Activated T-cell treated with anti-CD3 and anti-CD28 coated beads for 1 hour (primary cell): ENCODE measurements at regions not wholly inside any gene's neighbourhood (a gene's known extent, or its start where the extent isn't known, plus 50 kb on each side); places are given as distances from the start of the nearest gene placed in this dataset.

Experiments
- DNase-seq: peaks from one replicate; pipeline ENCODE4 v3.0.0-alpha.2; 2020; ENCODE audit warnings: low read depth

- DNase-seq, result no peak
Observed at GRCh38 chr3:194738254-194739093, 52.8 kb downstream of the FAM43A start.

- no peak for DNase-seq
Observed at GRCh38 chr3:194739498-194740284, 54.0 kb downstream of the FAM43A start.

GRCh38 chr3:194740859-194741491 is 55.3 kb downstream of the FAM43A start:
- DNase-seq, result no peak

- no peak for DNase-seq
Observed at GRCh38 chr3:194741916-194742315, 56.2 kb downstream of the FAM43A start.

- no peak for DNase-seq
Observed at GRCh38 chr3:194744826-194745225, 59.1 kb downstream of the FAM43A start.

GRCh38 chr3:194745422-194746184 is 59.9 kb downstream of the FAM43A start:
- no peak for DNase-seq

- no peak for DNase-seq
Observed at GRCh38 chr3:194748225-194748624, 62.5 kb downstream of the FAM43A start.

- no peak for DNase-seq
Observed at GRCh38 chr3:194749631-194750490, 64.2 kb downstream of the FAM43A start.

GRCh38 chr3:194750491-194750828 is 64.8 kb downstream of the FAM43A start:
- DNase-seq, result no peak

GRCh38 chr3:194755671-194756459 is 70.2 kb downstream of the FAM43A start:
- no peak for DNase-seq

GRCh38 chr3:194756460-194756779 is 70.7 kb downstream of the FAM43A start:
- no peak for DNase-seq

- no peak for DNase-seq
Observed at GRCh38 chr3:194756791-194757325, 71.2 kb downstream of the FAM43A start.

GRCh38 chr3:194757647-194758061 is 72.0 kb downstream of the FAM43A start:
- no peak for DNase-seq

GRCh38 chr3:194758716-194759115 is 73.0 kb downstream of the FAM43A start:
- DNase-seq, result no peak

GRCh38 chr3:194760494-194761137 is 74.9 kb downstream of the FAM43A start:
- DNase-seq, result no peak

- no peak for DNase-seq
Observed at GRCh38 chr3:194761384-194761783, 75.7 kb downstream of the FAM43A start.

- DNase-seq, result no peak
Observed at GRCh38 chr3:194766845-194767244, 81.2 kb downstream of the FAM43A start.

GRCh38 chr3:194767446-194768207 is 81.9 kb downstream of the FAM43A start:
- no peak for DNase-seq

- no peak for DNase-seq
Observed at GRCh38 chr3:194768586-194768985, 82.9 kb downstream of the FAM43A start.
